WTC11 (cell line): ENCODE measurements at regions not wholly inside any gene's neighbourhood (a gene's known extent, or its start where the extent isn't known, plus 50 kb on each side); places are given as distances from the start of the nearest gene placed in this dataset.

Source experiments
- ATAC-seq: fragments of 200-7000 bp; cut with Tn5 transposase; 2 replicates; pipeline ENCODE4 v1.10.0; 2021; ENCODE audit warnings: mild to moderate bottlenecking, moderate library complexity
- CTCF ChIA-PET: fragments of 300-600 bp; sonication (Branson Sonifier 250); formaldehyde crosslinking; loops from one replicate; lab custom pipeline; 2021; ENCODE audit warnings: antibody characterized with exemption; lab: Charles Lee
- POLR2A ChIA-PET: fragments of 350-600 bp; sonication (Branson Sonifier 250); formaldehyde crosslinking; loops from one replicate; lab custom pipeline; 2021; ENCODE audit warnings: antibody characterized with exemption; lab: Charles Lee
- DNase-seq: peaks from one replicate; pipeline ENCODE4 v3.0.0; 2021; ENCODE audit warnings: low spot score
- H3K27ac Mint-ChIP-seq: 2 replicates; pipeline ENCODE4 v1.8.0; 2021; ENCODE audit warnings: mixed read lengths
- H3K27me3 Mint-ChIP-seq: 2 replicates; pipeline ENCODE4 v1.8.0; 2021; ENCODE audit warnings: low read depth, mild to moderate bottlenecking, moderate library complexity, mixed read lengths
- H3K36me3 Mint-ChIP-seq: 2 replicates; pipeline ENCODE4 v1.8.0; 2021; ENCODE audit warnings: mixed read lengths
- H3K4me1 Mint-ChIP-seq: 2 replicates; pipeline ENCODE4 v1.8.0; 2022; ENCODE audit warnings: mixed read lengths
- H3K4me3 Mint-ChIP-seq: 2 replicates; pipeline ENCODE4 v1.8.0; 2021; ENCODE audit warnings: mild to moderate bottlenecking, moderate library complexity, mixed read lengths
- H3K9me3 Mint-ChIP-seq: 2 replicates; pipeline ENCODE4 v1.8.0; 2021; ENCODE audit warnings: mixed read lengths
- CREB1 ChIP-seq: sonication (generic); formaldehyde crosslinking; IDR thresholded peaks from 2 replicates; pipeline ENCODE4 v1.8.0; 2023; ENCODE audit warnings: mild to moderate bottlenecking, missing genetic modification reagents
- ELF4 ChIP-seq: sonication (generic); formaldehyde crosslinking; IDR thresholded peaks from 2 replicates; pipeline ENCODE4 v1.8.1; 2022; ENCODE audit warnings: low read depth, mild to moderate bottlenecking, moderate library complexity, missing genetic modification reagents
- EMX1 ChIP-seq: fragments of 250-450 bp; sonication (Bioruptor Pico); IDR thresholded peaks from 2 replicates; pipeline ENCODE4 v1.8.0; 2021; ENCODE audit warnings: mild to moderate bottlenecking
- FOXK1 ChIP-seq: sonication (generic); formaldehyde crosslinking; IDR thresholded peaks from 2 replicates; pipeline ENCODE4 v1.8.0; 2022; ENCODE audit warnings: mild to moderate bottlenecking, moderate library complexity, missing genetic modification reagents
- IRF2 ChIP-seq: sonication (generic); formaldehyde crosslinking; IDR thresholded peaks from 2 replicates; pipeline ENCODE4 v1.8.0; 2022; ENCODE audit warnings: low read depth, missing genetic modification reagents, borderline replicate concordance
- NFYB ChIP-seq: sonication (generic); formaldehyde crosslinking; conservative IDR thresholded peaks from 2 replicates; pipeline ENCODE4 v1.8.0; 2022; ENCODE audit warnings: low read depth, missing genetic modification reagents
- NR1H2 ChIP-seq: sonication (generic); formaldehyde crosslinking; IDR thresholded peaks from 2 replicates; pipeline ENCODE4 v1.9.0; 2021; ENCODE audit warnings: mild to moderate bottlenecking, moderate library complexity, missing genetic modification reagents
- RORB ChIP-seq: fragments of 250-450 bp; sonication (Bioruptor Pico); IDR thresholded peaks from 2 replicates; pipeline ENCODE4 v1.9.0; 2021; ENCODE audit warnings: mild to moderate bottlenecking
- TCF7 ChIP-seq: sonication (generic); formaldehyde crosslinking; IDR thresholded peaks from 2 replicates; pipeline ENCODE4 v1.8.0; 2022; ENCODE audit warnings: mild to moderate bottlenecking, low read depth, missing genetic modification reagents, moderate library complexity
- TEAD1 ChIP-seq: sonication (generic); formaldehyde crosslinking; IDR thresholded peaks from 2 replicates; pipeline ENCODE4 v1.8.0; 2022; ENCODE audit warnings: mild to moderate bottlenecking, missing genetic modification reagents
- ZNF121 ChIP-seq: sonication (generic); formaldehyde crosslinking; IDR thresholded peaks from 2 replicates; pipeline ENCODE4 v1.8.0; 2023; ENCODE audit warnings: missing genetic modification reagents
- ZNF416 ChIP-seq: fragments of 250-450 bp; sonication (Bioruptor Pico); IDR thresholded peaks from 2 replicates; pipeline ENCODE4 v1.9.0; 2021; ENCODE audit warnings: mild to moderate bottlenecking, inconsistent platforms
- ZNF423 ChIP-seq: fragments of 250-450 bp; sonication (Bioruptor Pico); IDR thresholded peaks from 2 replicates; pipeline ENCODE4 v2.1.2; 2022; ENCODE audit warnings: mild to moderate bottlenecking, moderate library complexity
- ZNF671 ChIP-seq: fragments of 250-450 bp; sonication (Bioruptor Pico); IDR thresholded peaks from 2 replicates; pipeline ENCODE4 v1.8.0; 2021; ENCODE audit warnings: mild to moderate bottlenecking
- TF ChIP-seq, protein P1 (sequence below): fragments of 250-450 bp; sonication (Bioruptor Pico); IDR thresholded peaks from 2 replicates; pipeline ENCODE4 v1.9.0; 2021; ENCODE audit warnings: mild to moderate bottlenecking, borderline replicate concordance
- TF ChIP-seq, protein P2 (sequence below): sonication (generic); formaldehyde crosslinking; IDR thresholded peaks from 2 replicates; pipeline ENCODE4 v1.8.1; 2023; ENCODE audit warnings: mild to moderate bottlenecking, missing genetic modification reagents, moderate library complexity
- TF ChIP-seq, protein P3 (sequence below): sonication (generic); formaldehyde crosslinking; IDR thresholded peaks from 2 replicates; pipeline ENCODE4 v1.8.0; 2022; ENCODE audit warnings: mild to moderate bottlenecking, missing genetic modification reagents
- TF ChIP-seq, protein P4 (sequence below): fragments of 250-450 bp; sonication (Bioruptor Pico); IDR thresholded peaks from 2 replicates; pipeline ENCODE4 v1.8.0; 2021; ENCODE audit warnings: mild to moderate bottlenecking
- TF ChIP-seq, protein P5 (sequence below): sonication (generic); formaldehyde crosslinking; conservative IDR thresholded peaks from 2 replicates; pipeline ENCODE4 v1.8.1; 2022; ENCODE audit warnings: mild to moderate bottlenecking, missing genetic modification reagents
- TF ChIP-seq, protein P6 (sequence below): fragments of 250-450 bp; sonication (Bioruptor Pico); IDR thresholded peaks from 2 replicates; pipeline ENCODE4 v2.1.2; 2022; ENCODE audit warnings: mild to moderate bottlenecking, moderate library complexity

DNA sequence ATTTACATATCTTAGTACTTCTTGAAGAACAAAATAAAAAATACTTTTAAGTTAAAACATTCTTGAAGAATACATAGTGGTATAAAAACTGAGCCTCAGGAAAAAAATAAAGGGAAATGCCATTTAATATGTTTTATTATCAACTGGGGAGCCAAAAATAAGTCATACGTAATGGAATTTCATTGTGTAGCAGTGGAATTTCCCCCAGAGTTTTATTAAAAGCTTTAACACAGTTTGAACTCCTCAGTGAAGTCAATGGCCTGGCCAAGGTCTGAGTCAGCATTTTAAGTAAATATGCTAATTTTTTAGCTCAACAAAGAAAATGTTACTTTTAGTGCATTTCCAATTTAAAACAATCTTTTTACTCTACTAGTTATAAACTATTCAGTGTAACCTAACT, 350.1 kb upstream of the ATP2B1 start:
- no peak for ATAC-seq
- peaks cover 9% of the 10 kb centered on the region; the same call in 1 of the 2 replicates for H3K4me1 Mint-ChIP-seq
- no peak overlapping the region for H3K27ac Mint-ChIP-seq
- TF ChIP-seq ZNF423 (no peak), EMX1 (no peak), ZNF671 (no peak), NR1H2 (CRISPR knock-in tag) (no peak), ZNF121 (CRISPR knock-in tag) (no peak), NFYB (CRISPR knock-in tag) (no peak), ELF4 (CRISPR knock-in tag) (no peak), ZNF416 (CRISPR knock-in tag) (no peak), IRF2 (CRISPR knock-in tag) (no peak), FOXK1 (CRISPR knock-in tag) (no peak), CREB1 (CRISPR knock-in tag) (no peak)
- TF ChIP-seq, protein P1, sequence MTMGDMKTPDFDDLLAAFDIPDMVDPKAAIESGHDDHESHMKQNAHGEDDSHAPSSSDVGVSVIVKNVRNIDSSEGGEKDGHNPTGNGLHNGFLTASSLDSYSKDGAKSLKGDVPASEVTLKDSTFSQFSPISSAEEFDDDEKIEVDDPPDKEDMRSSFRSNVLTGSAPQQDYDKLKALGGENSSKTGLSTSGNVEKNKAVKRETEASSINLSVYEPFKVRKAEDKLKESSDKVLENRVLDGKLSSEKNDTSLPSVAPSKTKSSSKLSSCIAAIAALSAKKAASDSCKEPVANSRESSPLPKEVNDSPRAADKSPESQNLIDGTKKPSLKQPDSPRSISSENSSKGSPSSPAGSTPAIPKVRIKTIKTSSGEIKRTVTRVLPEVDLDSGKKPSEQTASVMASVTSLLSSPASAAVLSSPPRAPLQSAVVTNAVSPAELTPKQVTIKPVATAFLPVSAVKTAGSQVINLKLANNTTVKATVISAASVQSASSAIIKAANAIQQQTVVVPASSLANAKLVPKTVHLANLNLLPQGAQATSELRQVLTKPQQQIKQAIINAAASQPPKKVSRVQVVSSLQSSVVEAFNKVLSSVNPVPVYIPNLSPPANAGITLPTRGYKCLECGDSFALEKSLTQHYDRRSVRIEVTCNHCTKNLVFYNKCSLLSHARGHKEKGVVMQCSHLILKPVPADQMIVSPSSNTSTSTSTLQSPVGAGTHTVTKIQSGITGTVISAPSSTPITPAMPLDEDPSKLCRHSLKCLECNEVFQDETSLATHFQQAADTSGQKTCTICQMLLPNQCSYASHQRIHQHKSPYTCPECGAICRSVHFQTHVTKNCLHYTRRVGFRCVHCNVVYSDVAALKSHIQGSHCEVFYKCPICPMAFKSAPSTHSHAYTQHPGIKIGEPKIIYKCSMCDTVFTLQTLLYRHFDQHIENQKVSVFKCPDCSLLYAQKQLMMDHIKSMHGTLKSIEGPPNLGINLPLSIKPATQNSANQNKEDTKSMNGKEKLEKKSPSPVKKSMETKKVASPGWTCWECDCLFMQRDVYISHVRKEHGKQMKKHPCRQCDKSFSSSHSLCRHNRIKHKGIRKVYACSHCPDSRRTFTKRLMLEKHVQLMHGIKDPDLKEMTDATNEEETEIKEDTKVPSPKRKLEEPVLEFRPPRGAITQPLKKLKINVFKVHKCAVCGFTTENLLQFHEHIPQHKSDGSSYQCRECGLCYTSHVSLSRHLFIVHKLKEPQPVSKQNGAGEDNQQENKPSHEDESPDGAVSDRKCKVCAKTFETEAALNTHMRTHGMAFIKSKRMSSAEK (CRISPR knock-in tag), result no peak
- TF ChIP-seq, protein P2, sequence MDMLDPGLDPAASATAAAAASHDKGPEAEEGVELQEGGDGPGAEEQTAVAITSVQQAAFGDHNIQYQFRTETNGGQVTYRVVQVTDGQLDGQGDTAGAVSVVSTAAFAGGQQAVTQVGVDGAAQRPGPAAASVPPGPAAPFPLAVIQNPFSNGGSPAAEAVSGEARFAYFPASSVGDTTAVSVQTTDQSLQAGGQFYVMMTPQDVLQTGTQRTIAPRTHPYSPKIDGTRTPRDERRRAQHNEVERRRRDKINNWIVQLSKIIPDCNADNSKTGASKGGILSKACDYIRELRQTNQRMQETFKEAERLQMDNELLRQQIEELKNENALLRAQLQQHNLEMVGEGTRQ (CRISPR knock-in tag), result no peak
- TF ChIP-seq, protein P3, sequence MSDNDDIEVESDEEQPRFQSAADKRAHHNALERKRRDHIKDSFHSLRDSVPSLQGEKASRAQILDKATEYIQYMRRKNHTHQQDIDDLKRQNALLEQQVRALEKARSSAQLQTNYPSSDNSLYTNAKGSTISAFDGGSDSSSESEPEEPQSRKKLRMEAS (CRISPR knock-in tag), result no peak
- TF ChIP-seq, protein P4, sequence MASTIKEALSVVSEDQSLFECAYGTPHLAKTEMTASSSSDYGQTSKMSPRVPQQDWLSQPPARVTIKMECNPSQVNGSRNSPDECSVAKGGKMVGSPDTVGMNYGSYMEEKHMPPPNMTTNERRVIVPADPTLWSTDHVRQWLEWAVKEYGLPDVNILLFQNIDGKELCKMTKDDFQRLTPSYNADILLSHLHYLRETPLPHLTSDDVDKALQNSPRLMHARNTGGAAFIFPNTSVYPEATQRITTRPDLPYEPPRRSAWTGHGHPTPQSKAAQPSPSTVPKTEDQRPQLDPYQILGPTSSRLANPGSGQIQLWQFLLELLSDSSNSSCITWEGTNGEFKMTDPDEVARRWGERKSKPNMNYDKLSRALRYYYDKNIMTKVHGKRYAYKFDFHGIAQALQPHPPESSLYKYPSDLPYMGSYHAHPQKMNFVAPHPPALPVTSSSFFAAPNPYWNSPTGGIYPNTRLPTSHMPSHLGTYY (CRISPR knock-in tag), result no peak
- TF ChIP-seq, all 79 proteins: peak for 0
- Mint-ChIP-seq H3K9me3 (no peaks in the 10 kb centered on the region), H3K36me3 (no peaks in the 10 kb centered on the region), H3K27me3 (no peaks in the 10 kb centered on the region), H3K4me3 (no peak overlapping the region)
- DNase-seq, result no peak
- ChIA-PET CTCF (no interaction called here), POLR2A (no interaction called here)

DNA sequence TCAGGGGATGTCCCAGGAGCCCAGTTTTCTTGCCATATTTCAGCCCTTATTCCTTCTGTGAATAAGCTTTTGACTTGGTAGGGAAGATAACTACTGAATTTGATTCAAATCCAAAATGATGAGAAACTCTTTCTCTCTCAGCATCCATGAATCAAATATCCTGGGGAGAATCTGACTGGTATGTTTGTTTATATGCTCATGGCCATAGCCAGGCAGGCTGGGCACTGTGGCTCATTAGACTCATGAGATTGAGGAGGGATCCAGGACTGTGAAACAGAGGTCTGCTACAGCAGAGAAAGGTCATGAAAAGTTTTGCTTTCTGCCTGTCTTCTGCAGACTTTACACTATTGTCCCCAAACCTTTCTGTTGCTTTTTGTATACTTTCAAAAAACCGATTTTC, 346.4 kb upstream of the ATP2B1 start:
- Mint-ChIP-seq H3K4me1 (peaks cover 9% of the 10 kb centered on the region; the same call in 1 of the 2 replicates), H3K9me3 (no peaks in the 10 kb centered on the region), H3K36me3 (no peaks in the 10 kb centered on the region), H3K27ac (no peak overlapping the region), H3K4me3 (no peak overlapping the region), H3K27me3 (no peaks in the 10 kb centered on the region)
- ATAC-seq (no peak), DNase-seq (no peak)
- ChIA-PET CTCF (no interaction called here), POLR2A (no interaction called here)
- TF ChIP-seq, protein P5, sequence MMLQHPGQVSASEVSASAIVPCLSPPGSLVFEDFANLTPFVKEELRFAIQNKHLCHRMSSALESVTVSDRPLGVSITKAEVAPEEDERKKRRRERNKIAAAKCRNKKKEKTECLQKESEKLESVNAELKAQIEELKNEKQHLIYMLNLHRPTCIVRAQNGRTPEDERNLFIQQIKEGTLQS (CRISPR knock-in tag), result no peak
- no peak for TF ChIP-seq RORB (CRISPR knock-in tag)
- TF ChIP-seq, protein P6, sequence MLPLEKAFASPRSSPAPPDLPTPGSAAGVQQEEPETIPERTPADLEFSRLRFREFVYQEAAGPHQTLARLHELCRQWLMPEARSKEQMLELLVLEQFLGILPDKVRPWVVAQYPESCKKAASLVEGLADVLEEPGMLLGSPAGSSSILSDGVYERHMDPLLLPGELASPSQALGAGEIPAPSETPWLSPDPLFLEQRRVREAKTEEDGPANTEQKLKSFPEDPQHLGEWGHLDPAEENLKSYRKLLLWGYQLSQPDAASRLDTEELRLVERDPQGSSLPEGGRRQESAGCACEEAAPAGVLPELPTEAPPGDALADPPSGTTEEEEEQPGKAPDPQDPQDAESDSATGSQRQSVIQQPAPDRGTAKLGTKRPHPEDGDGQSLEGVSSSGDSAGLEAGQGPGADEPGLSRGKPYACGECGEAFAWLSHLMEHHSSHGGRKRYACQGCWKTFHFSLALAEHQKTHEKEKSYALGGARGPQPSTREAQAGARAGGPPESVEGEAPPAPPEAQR (CRISPR knock-in tag), result no peak
- no peak for TF ChIP-seq TEAD1 (CRISPR knock-in tag)
- no peak for TF ChIP-seq ZNF416 (CRISPR knock-in tag)
- TF ChIP-seq TCF7 (CRISPR knock-in tag), result no peak
